ENCODE measurements at regions not wholly inside any gene's neighbourhood (a gene's known extent, or its start where the extent isn't known, plus 50 kb on each side); places are given as distances from the start of the nearest gene placed in this dataset.

- H3K9me3 ChIP-seq = no peaks in the 10 kb centered on the region
- no peak for DNase-seq
- H3K4me3 ChIP-seq = no peak overlapping the region
- H3K27ac ChIP-seq = no peak overlapping the region
- H3K4me1 ChIP-seq = no peaks in the 10 kb centered on the region
- no peaks in the 10 kb centered on the region for H3K27me3 ChIP-seq
- no peak for TF ChIP-seq POLR2A (IDR thresholded peaks at IDR 0.05)
- TF ChIP-seq CTCF (IDR thresholded peaks at IDR 0.05) = no peak
- H3K36me3 ChIP-seq = no peaks in the 10 kb centered on the region
Measured at GRCh38 chr14:44775248-44775647, 186.5 kb downstream of the KLHL28 start.

GRCh38 chr14:44774396-44774795, 187.4 kb downstream of the KLHL28 start:
- no peak for DNase-seq
- no peaks in the 10 kb centered on the region for H3K4me1 ChIP-seq
- H3K27me3 ChIP-seq = no peaks in the 10 kb centered on the region
- H3K27ac ChIP-seq = no peak overlapping the region
- no peaks in the 10 kb centered on the region for H3K9me3 ChIP-seq
- no peaks in the 10 kb centered on the region for H3K36me3 ChIP-seq
- TF ChIP-seq CTCF (IDR thresholded peaks at IDR 0.05) = no peak
- TF ChIP-seq POLR2A (IDR thresholded peaks at IDR 0.05) = no peak
- H3K4me3 ChIP-seq = no peak overlapping the region

GRCh38 chr14:44771496-44771895, 190.3 kb downstream of the KLHL28 start:
- TF ChIP-seq CTCF (IDR thresholded peaks at IDR 0.05) (no peak), POLR2A (IDR thresholded peaks at IDR 0.05) (no peak)
- no peak for DNase-seq

GRCh38 chr14:44770201-44770600, 191.5 kb downstream of the KLHL28 start:
- Histone ChIP-seq H3K27ac (no peak overlapping the region), H3K36me3 (no peaks in the 10 kb centered on the region), H3K27me3 (no peaks in the 10 kb centered on the region), H3K4me1 (no peaks in the 10 kb centered on the region), H3K4me3 (no peak overlapping the region), H3K9me3 (no peaks in the 10 kb centered on the region)
- DNase-seq = no peak
- TF ChIP-seq POLR2A (IDR thresholded peaks at IDR 0.05) (no peak), CTCF (IDR thresholded peaks at IDR 0.05) (no peak)

More at GRCh38 chr14:44771496-44771895, 190.3 kb downstream of the KLHL28 start:
- Histone ChIP-seq H3K36me3 (no peaks in the 10 kb centered on the region), H3K9me3 (no peaks in the 10 kb centered on the region), H3K4me3 (no peak overlapping the region), H3K27ac (no peak overlapping the region), H3K4me1 (no peaks in the 10 kb centered on the region), H3K27me3 (no peaks in the 10 kb centered on the region)

GRCh38 chr14:44768935-44769334, 192.8 kb downstream of the KLHL28 start:
- no peaks in the 10 kb centered on the region for H3K36me3 ChIP-seq
- no peaks in the 10 kb centered on the region for H3K9me3 ChIP-seq
- no peak for DNase-seq
- TF ChIP-seq CTCF (IDR thresholded peaks at IDR 0.05) = no peak
- no peak for TF ChIP-seq POLR2A (IDR thresholded peaks at IDR 0.05)
- no peak overlapping the region for H3K4me3 ChIP-seq
- H3K4me1 ChIP-seq = no peaks in the 10 kb centered on the region
- H3K27ac ChIP-seq = no peak overlapping the region
- no peaks in the 10 kb centered on the region for H3K27me3 ChIP-seq

- no peaks in the 10 kb centered on the region for H3K27me3 ChIP-seq
Measured at GRCh38 chr14:44767646-44768173, 194.0 kb downstream of the KLHL28 start.

More at GRCh38 chr14:44767646-44768173, 194.0 kb downstream of the KLHL28 start:
- no peak overlapping the region for H3K27ac ChIP-seq
- H3K9me3 ChIP-seq = no peaks in the 10 kb centered on the region
- no peak overlapping the region for H3K4me3 ChIP-seq
- no peak for TF ChIP-seq CTCF (IDR thresholded peaks at IDR 0.05)
- no peak for TF ChIP-seq POLR2A (IDR thresholded peaks at IDR 0.05)
- H3K4me1 ChIP-seq = no peaks in the 10 kb centered on the region
- no peaks in the 10 kb centered on the region for H3K36me3 ChIP-seq
- no peak for DNase-seq

All from Peyer's patch (tissue), 4 donors.